H9 (cell line): ENCODE measurements at regions not wholly inside any gene's neighbourhood (a gene's known extent, or its start where the extent isn't known, plus 50 kb on each side); places are given as distances from the start of the nearest gene placed in this dataset.

Experiments
- DNase-seq: peaks from one replicate; pipeline ENCODE4 v3.0.0-alpha.2; 2017
- H2AFZ ChIP-seq: one replicate; pipeline ENCODE4 v1.6.1; 2013; ENCODE audit warnings: mild to moderate bottlenecking, low read length, control low read depth, moderate library complexity
- H2AK5ac ChIP-seq: 2 replicates; pipeline ENCODE4 v1.6.1; 2013; ENCODE audit warnings: low read length, control low read depth, mixed read lengths; ENCODE audit not compliant: insufficient read length
- H2BK120ac ChIP-seq: one replicate; pipeline ENCODE4 v1.6.1; 2013; ENCODE audit warnings: low read depth, mild to moderate bottlenecking, low read length, control low read depth, inconsistent platforms; ENCODE audit not compliant: poor library complexity, severe bottlenecking
- H2BK12ac ChIP-seq: 2 replicates; pipeline ENCODE4 v1.6.1; 2013; ENCODE audit warnings: low read length, control low read depth, mixed read lengths, low read depth; ENCODE audit not compliant: insufficient read length
- H2BK15ac ChIP-seq: 2 replicates; pipeline ENCODE4 v1.6.1; 2013; ENCODE audit warnings: low read depth, low read length, control low read depth
- H2BK20ac ChIP-seq: one replicate; pipeline ENCODE4 v1.6.1; 2013; ENCODE audit warnings: low read depth, mild to moderate bottlenecking, low read length, control low read depth, inconsistent platforms; ENCODE audit not compliant: poor library complexity, severe bottlenecking
- H2BK5ac ChIP-seq: 2 replicates; pipeline ENCODE4 v1.6.1; 2013; ENCODE audit warnings: low read length, control low read depth, mixed read lengths; ENCODE audit not compliant: insufficient read length
- H3K14ac ChIP-seq: 2 replicates; pipeline ENCODE4 v1.6.1; 2013; ENCODE audit warnings: low read length, control low read depth; ENCODE audit not compliant: insufficient read depth
- H3K18ac ChIP-seq: 2 replicates; pipeline ENCODE4 v1.6.1; 2013; ENCODE audit warnings: low read depth, mild to moderate bottlenecking, mixed read lengths, low read length, control low read depth; ENCODE audit not compliant: insufficient read length
- H3K23ac ChIP-seq: 2 replicates; pipeline ENCODE4 v1.6.1; 2013; ENCODE audit warnings: low read length, control low read depth, mixed read lengths, low read depth; ENCODE audit not compliant: insufficient read length
- H3K23me2 ChIP-seq: 2 replicates; pipeline ENCODE4 v1.6.1; 2013; ENCODE audit warnings: low read depth, mild to moderate bottlenecking, mixed read lengths, low read length, control low read depth; ENCODE audit not compliant: insufficient read length, poor library complexity, severe bottlenecking
- H3K27ac ChIP-seq: 2 replicates; pipeline ENCODE4 v1.5.1; 2013; ENCODE audit warnings: low read length, control low read depth, mixed read lengths, low read depth; ENCODE audit not compliant: insufficient read length
- H3K27me3 ChIP-seq: 2 replicates; pipeline ENCODE4 v1.6.1; 2013; ENCODE audit warnings: low read length, control low read depth, inconsistent platforms; ENCODE audit not compliant: insufficient read depth
- H3K4ac ChIP-seq: 2 replicates; pipeline ENCODE4 v1.6.1; 2013; ENCODE audit warnings: low read depth, mild to moderate bottlenecking, control low read depth, inconsistent platforms, low read length, moderate library complexity
- H3K4me1 ChIP-seq: 2 replicates; pipeline ENCODE4 v1.6.1; 2013; ENCODE audit warnings: low read length, control low read depth, inconsistent platforms; ENCODE audit not compliant: insufficient read depth
- H3K4me2 ChIP-seq: 2 replicates; pipeline ENCODE4 v1.6.1; 2013; ENCODE audit warnings: low read length, control low read depth, mixed read lengths; ENCODE audit not compliant: insufficient read length, insufficient read depth
- H3K56ac ChIP-seq: 2 replicates; pipeline ENCODE4 v1.6.1; 2013; ENCODE audit warnings: low read depth, mild to moderate bottlenecking, mixed read lengths, low read length, control low read depth; ENCODE audit not compliant: insufficient read length
- H3K79me1 ChIP-seq: 2 replicates; pipeline ENCODE4 v1.6.1; 2013; ENCODE audit warnings: low read depth, mild to moderate bottlenecking, moderate library complexity, low read length, control low read depth, inconsistent platforms; ENCODE audit not compliant: insufficient read depth, poor library complexity, severe bottlenecking
- H3K79me2 ChIP-seq: 2 replicates; pipeline ENCODE4 v1.6.1; 2013; ENCODE audit warnings: low read length, control low read depth, inconsistent platforms; ENCODE audit not compliant: insufficient read depth
- H3K9ac ChIP-seq: 2 replicates; pipeline ENCODE4 v1.6.1; 2013; ENCODE audit warnings: low read length, control low read depth, mixed read lengths; ENCODE audit not compliant: insufficient read length; ENCODE audit errors: extremely low read depth
- H3K9me3 ChIP-seq: one replicate; pipeline ENCODE4 v1.6.1; 2013; ENCODE audit warnings: low read depth, low read length, inconsistent platforms; ENCODE audit not compliant: control insufficient read depth
- H3T11ph ChIP-seq: one replicate; pipeline ENCODE4 v1.6.1; 2013; ENCODE audit warnings: mild to moderate bottlenecking, low read length, control low read depth, inconsistent platforms
- H4K20me1 ChIP-seq: one replicate; pipeline ENCODE4 v1.6.1; 2013; ENCODE audit not compliant: control insufficient read depth, insufficient read length, insufficient read depth
- H4K5ac ChIP-seq: 2 replicates; pipeline ENCODE4 v1.6.1; 2013; ENCODE audit warnings: low read depth, mild to moderate bottlenecking, mixed read lengths, low read length, control low read depth; ENCODE audit not compliant: insufficient read length
- H4K8ac ChIP-seq: replicated peaks from 2 replicates; pipeline ENCODE4 v1.6.1; 2013; ENCODE audit warnings: low read length, control low read depth, mixed read lengths, low read depth; ENCODE audit not compliant: insufficient read length
- H4K91ac ChIP-seq: 2 replicates; pipeline ENCODE4 v1.6.1; 2013; ENCODE audit warnings: low read depth, mild to moderate bottlenecking, moderate library complexity, mixed read lengths, low read length, control low read depth; ENCODE audit not compliant: insufficient read length
- H3K27ac Mint-ChIP-seq, 3 experiments: 2 replicates in 2 of 3; 3 replicates in 1 of 3; pipeline ENCODE4 v1.8.0; 2020 to 2021; ENCODE audit warnings: mixed read lengths in 3 of 3, mild to moderate bottlenecking in 1 of 3, moderate library complexity in 1 of 3
- H3K27me3 Mint-ChIP-seq: 2 replicates; pipeline ENCODE4 v1.8.0; 2021; ENCODE audit warnings: low read depth, mild to moderate bottlenecking, moderate library complexity, mixed read lengths
- H3K36me3 Mint-ChIP-seq, 3 experiments: 2 replicates in 2 of 3; 3 replicates in 1 of 3; pipeline ENCODE4 v1.8.0; 2020 to 2021; ENCODE audit warnings: low read depth in 3 of 3, mixed read lengths in 3 of 3; ENCODE audit not compliant: insufficient read depth in 1 of 3
- H3K4me1 Mint-ChIP-seq, 2 experiments: 2 replicates each; pipeline ENCODE4 v1.8.0; 2020; ENCODE audit warnings: mixed read lengths in 2 of 2
- H3K4me3 Mint-ChIP-seq, 2 experiments: 2 replicates in 1 of 2; 3 replicates in 1 of 2; pipeline ENCODE4 v1.8.0; 2020 to 2021; ENCODE audit warnings: mild to moderate bottlenecking in 2 of 2, mixed read lengths in 2 of 2, moderate library complexity in 1 of 2
- H3K9me3 Mint-ChIP-seq, 2 experiments: 2 replicates in 1 of 2; 3 replicates in 1 of 2; pipeline ENCODE4 v1.8.0; 2020; ENCODE audit warnings: mild to moderate bottlenecking in 2 of 2, mixed read lengths in 2 of 2, moderate library complexity in 1 of 2
- CTCF ChIP-seq: fragments of 200-600 bp; sonication (generic); conservative IDR thresholded peaks from 3 replicates; pipeline ENCODE4 v1.8.0; 2021; ENCODE audit warnings: antibody characterized with exemption, mild to moderate bottlenecking
- WGBS: extraction: QIAGEN DNeasy Blood & Tissue Kit; methylation state at CpG from one replicate; pipeline ENCODE4 v1.1.7; 2013; ENCODE audit warnings: missing lambda C conversion rate, low lambda C conversion rate, mixed read lengths; ENCODE audit not compliant: insufficient read length; ENCODE audit errors: extremely low coverage; 5-methylcytosine and 5-hydroxymethylcytosine counted together

DNA sequence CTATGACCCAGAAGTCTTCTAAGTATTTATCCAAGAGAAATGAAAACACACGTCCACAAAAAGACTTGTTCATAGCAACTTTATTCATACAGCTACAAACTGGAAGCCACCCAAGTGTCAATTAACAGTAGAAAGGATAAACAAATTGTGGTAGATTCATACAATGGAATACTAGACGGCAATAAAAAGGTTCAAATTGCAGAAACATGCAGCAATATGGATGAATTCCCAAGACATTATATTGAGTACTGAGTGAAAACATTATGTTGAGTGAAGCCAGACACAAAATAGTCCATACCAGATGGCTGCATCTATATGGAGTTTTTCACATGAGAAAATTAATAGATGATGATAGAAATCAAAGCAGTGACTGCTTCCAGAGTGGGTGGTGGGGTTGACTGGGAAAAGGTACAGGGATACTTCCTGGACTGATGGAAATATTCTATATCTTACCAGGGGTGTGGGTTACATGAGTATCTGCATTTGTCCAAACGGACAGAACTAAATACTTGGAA lies 292.0 kb downstream of the FGFR2 start:
- no peak overlapping the region for H3K23ac ChIP-seq
- H3K23me2 ChIP-seq = no peaks in the 10 kb centered on the region
- no peak overlapping the region for H3K56ac ChIP-seq
- H3K9ac ChIP-seq = no peak overlapping the region
- H3K27me3 ChIP-seq = no peaks in the 10 kb centered on the region
- H2AFZ ChIP-seq = no peak overlapping the region
- H2AK5ac ChIP-seq = no peak overlapping the region
- no peaks in the 10 kb centered on the region for H3K9me3 ChIP-seq
- H3K4me2 ChIP-seq = no peak overlapping the region
- H3K79me1 ChIP-seq = no peaks in the 10 kb centered on the region
- H4K20me1 ChIP-seq = no peaks in the 10 kb centered on the region
- TF ChIP-seq CTCF = no peak
- H2BK15ac ChIP-seq = no peak overlapping the region
- no peak overlapping the region for H4K91ac ChIP-seq
- H2BK5ac ChIP-seq = no peak overlapping the region
- no peak overlapping the region for H3K18ac ChIP-seq
- peaks cover 24 to 29% of the 10 kb centered on the region in 2 experiments for H3K4me1 Mint-ChIP-seq
- H4K5ac ChIP-seq = no peak overlapping the region
- no peak for DNase-seq
- WGBS = no CpG with 5 or more reads among the region's 3 CpGs
- no peak overlapping the region for H2BK120ac ChIP-seq
- H3K79me2 ChIP-seq = no peaks in the 10 kb centered on the region
- no peak overlapping the region for H3K27ac ChIP-seq
- H3K27me3 Mint-ChIP-seq = peaks cover 3% of the 10 kb centered on the region; the same call in 1 of the 2 replicates
- no peak overlapping the region for H3T11ph ChIP-seq
- no peak overlapping the region for H3K4ac ChIP-seq
- H3K4me1 ChIP-seq = no peaks in the 10 kb centered on the region; the same call in 1 of the 2 replicates
- no peak overlapping the region for H4K8ac ChIP-seq
- no peak overlapping the region for H3K14ac ChIP-seq
- H3K36me3 Mint-ChIP-seq = peaks cover 0 to 8% (median 2%) of the 10 kb centered on the region in 3 experiments; a peak in 3 of 7 replicates
- H2BK20ac ChIP-seq = no peak overlapping the region
- H3K27ac Mint-ChIP-seq = no peak overlapping the region
- peaks cover 2 to 4% of the 10 kb centered on the region in 2 experiments; a peak in 2 of 5 replicates for H3K9me3 Mint-ChIP-seq
- H2BK12ac ChIP-seq = no peak overlapping the region
- no peak overlapping the region for H3K4me3 Mint-ChIP-seq
